ENCODE measurements at regions not wholly inside any gene's neighbourhood (a gene's known extent, or its start where the extent isn't known, plus 50 kb on each side); places are given as distances from the start of the nearest gene placed in this dataset.

GRCh38 chr13:62324842-62325241 lies 909.2 kb upstream of the PCDH20 start:
- TF ChIP-seq, protein P1, sequence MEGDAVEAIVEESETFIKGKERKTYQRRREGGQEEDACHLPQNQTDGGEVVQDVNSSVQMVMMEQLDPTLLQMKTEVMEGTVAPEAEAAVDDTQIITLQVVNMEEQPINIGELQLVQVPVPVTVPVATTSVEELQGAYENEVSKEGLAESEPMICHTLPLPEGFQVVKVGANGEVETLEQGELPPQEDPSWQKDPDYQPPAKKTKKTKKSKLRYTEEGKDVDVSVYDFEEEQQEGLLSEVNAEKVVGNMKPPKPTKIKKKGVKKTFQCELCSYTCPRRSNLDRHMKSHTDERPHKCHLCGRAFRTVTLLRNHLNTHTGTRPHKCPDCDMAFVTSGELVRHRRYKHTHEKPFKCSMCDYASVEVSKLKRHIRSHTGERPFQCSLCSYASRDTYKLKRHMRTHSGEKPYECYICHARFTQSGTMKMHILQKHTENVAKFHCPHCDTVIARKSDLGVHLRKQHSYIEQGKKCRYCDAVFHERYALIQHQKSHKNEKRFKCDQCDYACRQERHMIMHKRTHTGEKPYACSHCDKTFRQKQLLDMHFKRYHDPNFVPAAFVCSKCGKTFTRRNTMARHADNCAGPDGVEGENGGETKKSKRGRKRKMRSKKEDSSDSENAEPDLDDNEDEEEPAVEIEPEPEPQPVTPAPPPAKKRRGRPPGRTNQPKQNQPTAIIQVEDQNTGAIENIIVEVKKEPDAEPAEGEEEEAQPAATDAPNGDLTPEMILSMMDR (conservative IDR thresholded peaks at IDR 0.05) = no peak
- no peak for TF ChIP-seq ZFX (IDR thresholded peaks at IDR 0.05)

Measured in C4-2B (cell line).